ENCODE measurements at regions not wholly inside any gene's neighbourhood (a gene's known extent, or its start where the extent isn't known, plus 50 kb on each side); places are given as distances from the start of the nearest gene placed in this dataset.
"Not testable (repeated sequence)": the region's sequence is repeated elsewhere in the genome, so short reads cannot be mapped to it uniquely, and the experiment has no call there.

- no peak for DNase-seq
These were observed 88.4 kb upstream of the TEAD1 start for GRCh38 chr11:12585861-12586260.

- no peak for DNase-seq
These were observed 86.8 kb upstream of the TEAD1 start for GRCh38 chr11:12587333-12587991.

GRCh38 chr11:12591706-12592105, 82.5 kb upstream of the TEAD1 start:
- no peak for DNase-seq

GRCh38 chr11:12592283-12592682, 81.9 kb upstream of the TEAD1 start:
- no peak for DNase-seq

GRCh38 chr11:12595089-12595847, 79.0 kb upstream of the TEAD1 start:
- not testable (repeated sequence) for DNase-seq

GRCh38 chr11:12598330-12599256, 75.6 kb upstream of the TEAD1 start:
- DNase-seq = peak; percentile 11

- peak; percentile 13 for DNase-seq
These were observed 74.6 kb upstream of the TEAD1 start for GRCh38 chr11:12599408-12600143.

- no peak for DNase-seq
These were observed 73.4 kb upstream of the TEAD1 start for GRCh38 chr11:12600829-12601228.

- DNase-seq = no peak
These were observed 71.8 kb upstream of the TEAD1 start for GRCh38 chr11:12602421-12602820.

GRCh38 chr11:12603143-12604088, 70.8 kb upstream of the TEAD1 start:
- DNase-seq = no peak

GRCh38 chr11:12604557-12605153, 69.6 kb upstream of the TEAD1 start:
- no peak for DNase-seq

GRCh38 chr11:12606597-12606996, 67.6 kb upstream of the TEAD1 start:
- DNase-seq = no peak

GRCh38 chr11:12608678-12609077, 65.5 kb upstream of the TEAD1 start:
- not testable (repeated sequence) for DNase-seq

- no peak for DNase-seq
These were observed 62.9 kb upstream of the TEAD1 start for GRCh38 chr11:12611352-12611751.

- DNase-seq = no peak
These were observed 56.6 kb upstream of the TEAD1 start for GRCh38 chr11:12617632-12618031.

GRCh38 chr11:12618743-12619540, 55.3 kb upstream of the TEAD1 start:
- DNase-seq = no peak

GRCh38 chr11:12623869-12624268, 50.4 kb upstream of the TEAD1 start:
- DNase-seq = no peak
